Dendritic cell treated with granulocyte-macrophage colony-stimulating factor and Interleukin-4, amounts not matched to agents 40 ng/mL and 50 ng/mL, for 4 days (primary cell): ENCODE measurements at regions not wholly inside any gene's neighbourhood (a gene's known extent, or its start where the extent isn't known, plus 50 kb on each side); places are given as distances from the start of the nearest gene placed in this dataset.

Experiments
- H3K27ac Mint-ChIP-seq: one replicate; pipeline ENCODE4 v1.8.0; 2022; ENCODE audit warnings: mild to moderate bottlenecking, mixed read lengths
- H3K27me3 Mint-ChIP-seq: one replicate; pipeline ENCODE4 v1.8.0; 2022; ENCODE audit warnings: mild to moderate bottlenecking, mixed read lengths
- H3K36me3 Mint-ChIP-seq: one replicate; pipeline ENCODE4 v1.8.0; 2022; ENCODE audit warnings: low read depth, mixed read lengths
- H3K4me1 Mint-ChIP-seq: one replicate; pipeline ENCODE4 v1.8.0; 2022; ENCODE audit warnings: low read depth, mixed read lengths
- H3K4me3 Mint-ChIP-seq: one replicate; pipeline ENCODE4 v1.8.0; 2022; ENCODE audit warnings: mild to moderate bottlenecking, moderate library complexity, mixed read lengths
- H3K9me3 Mint-ChIP-seq: one replicate; pipeline ENCODE4 v1.8.0; 2022; ENCODE audit warnings: mixed read lengths
- intact Hi-C: fragments of 100-400 bp; cut with micrococcal nuclease; formaldehyde crosslinking; loops from one replicate; pipeline ENCODE4 v1.15.0; 2022

GRCh38 chr2:575030-575726 is 102.0 kb downstream of the TMEM18 start:
- no peaks in the 10 kb centered on the region for H3K4me1 Mint-ChIP-seq
- H3K27ac Mint-ChIP-seq, result no peak overlapping the region
- H3K27me3 Mint-ChIP-seq, result no peaks in the 10 kb centered on the region
- intact Hi-C loops, result no loop called here
- no peaks in the 10 kb centered on the region for H3K36me3 Mint-ChIP-seq
- H3K4me3 Mint-ChIP-seq, result no peak overlapping the region
- H3K9me3 Mint-ChIP-seq, result peaks cover 41% of the 10 kb centered on the region

GRCh38 chr2:573805-574392 is 103.3 kb downstream of the TMEM18 start:
- Mint-ChIP-seq H3K4me3 (no peak overlapping the region), H3K27ac (no peak overlapping the region), H3K27me3 (no peaks in the 10 kb centered on the region), H3K4me1 (no peaks in the 10 kb centered on the region), H3K36me3 (no peaks in the 10 kb centered on the region), H3K9me3 (peaks cover 42% of the 10 kb centered on the region)
- intact Hi-C loops, result no loop called here

- Mint-ChIP-seq H3K4me1 (no peaks in the 10 kb centered on the region), H3K9me3 (peaks cover 42% of the 10 kb centered on the region), H3K36me3 (no peaks in the 10 kb centered on the region), H3K27me3 (no peaks in the 10 kb centered on the region), H3K27ac (no peak overlapping the region), H3K4me3 (no peak overlapping the region)
- intact Hi-C loops, result no loop called here
These were observed 104.2 kb downstream of the TMEM18 start for GRCh38 chr2:573025-573424.

- Mint-ChIP-seq H3K36me3 (no peaks in the 10 kb centered on the region), H3K4me1 (no peaks in the 10 kb centered on the region), H3K27ac (no peak overlapping the region), H3K4me3 (no peak overlapping the region), H3K27me3 (no peaks in the 10 kb centered on the region), H3K9me3 (peaks cover 31% of the 10 kb centered on the region)
- intact Hi-C loops, result no loop called here
These were observed 107.5 kb downstream of the TMEM18 start for GRCh38 chr2:569681-570080.

GRCh38 chr2:568639-569235 is 108.5 kb downstream of the TMEM18 start:
- Mint-ChIP-seq H3K27ac (no peak overlapping the region), H3K9me3 (peaks cover 31% of the 10 kb centered on the region), H3K4me3 (no peak overlapping the region), H3K4me1 (no peaks in the 10 kb centered on the region), H3K27me3 (no peaks in the 10 kb centered on the region), H3K36me3 (no peaks in the 10 kb centered on the region)
- intact Hi-C loops, result no loop called here

- H3K27me3 Mint-ChIP-seq, result no peaks in the 10 kb centered on the region
- no peak overlapping the region for H3K4me3 Mint-ChIP-seq
- intact Hi-C loops, result no loop called here
- H3K9me3 Mint-ChIP-seq, result peaks cover 29% of the 10 kb centered on the region
- no peak overlapping the region for H3K27ac Mint-ChIP-seq
- no peaks in the 10 kb centered on the region for H3K4me1 Mint-ChIP-seq
- no peaks in the 10 kb centered on the region for H3K36me3 Mint-ChIP-seq
These were observed 109.2 kb downstream of the TMEM18 start for GRCh38 chr2:567865-568638.

- intact Hi-C loops, result no loop called here
- peaks cover 23% of the 10 kb centered on the region for H3K9me3 Mint-ChIP-seq
- no peaks in the 10 kb centered on the region for H3K36me3 Mint-ChIP-seq
- H3K4me3 Mint-ChIP-seq, result no peak overlapping the region
- H3K4me1 Mint-ChIP-seq, result no peaks in the 10 kb centered on the region
- no peaks in the 10 kb centered on the region for H3K27me3 Mint-ChIP-seq
- no peak overlapping the region for H3K27ac Mint-ChIP-seq
These were observed 109.7 kb downstream of the TMEM18 start for GRCh38 chr2:567496-567864.

- intact Hi-C loops, result no loop called here
These were observed 110.6 kb downstream of the TMEM18 start for GRCh38 chr2:566379-567313.

GRCh38 chr2:564471-565181 is 112.6 kb downstream of the TMEM18 start:
- H3K27me3 Mint-ChIP-seq, result no peaks in the 10 kb centered on the region
- H3K4me3 Mint-ChIP-seq, result no peak overlapping the region
- no peaks in the 10 kb centered on the region for H3K9me3 Mint-ChIP-seq
- no peaks in the 10 kb centered on the region for H3K36me3 Mint-ChIP-seq
- no peaks in the 10 kb centered on the region for H3K4me1 Mint-ChIP-seq
- intact Hi-C loops, result no loop called here
- H3K27ac Mint-ChIP-seq, result no peak overlapping the region

More at GRCh38 chr2:566379-567313, 110.6 kb downstream of the TMEM18 start:
- peaks cover 15% of the 10 kb centered on the region for H3K9me3 Mint-ChIP-seq
- no peak overlapping the region for H3K27ac Mint-ChIP-seq
- no peaks in the 10 kb centered on the region for H3K4me1 Mint-ChIP-seq
- no peaks in the 10 kb centered on the region for H3K27me3 Mint-ChIP-seq
- no peaks in the 10 kb centered on the region for H3K36me3 Mint-ChIP-seq
- no peak overlapping the region for H3K4me3 Mint-ChIP-seq

- H3K9me3 Mint-ChIP-seq, result no peaks in the 10 kb centered on the region
- intact Hi-C loops, result no loop called here
- no peak overlapping the region for H3K27ac Mint-ChIP-seq
- no peaks in the 10 kb centered on the region for H3K4me1 Mint-ChIP-seq
- H3K4me3 Mint-ChIP-seq, result no peak overlapping the region
- H3K36me3 Mint-ChIP-seq, result no peaks in the 10 kb centered on the region
- no peaks in the 10 kb centered on the region for H3K27me3 Mint-ChIP-seq
These were observed 113.7 kb downstream of the TMEM18 start for GRCh38 chr2:563512-563911.

GRCh38 chr2:562391-563364 is 114.5 kb downstream of the TMEM18 start:
- no peaks in the 10 kb centered on the region for H3K9me3 Mint-ChIP-seq
- intact Hi-C loops, result no loop called here
- no peaks in the 10 kb centered on the region for H3K27me3 Mint-ChIP-seq
- no peak overlapping the region for H3K4me3 Mint-ChIP-seq
- H3K36me3 Mint-ChIP-seq, result no peaks in the 10 kb centered on the region
- no peak overlapping the region for H3K27ac Mint-ChIP-seq
- H3K4me1 Mint-ChIP-seq, result no peaks in the 10 kb centered on the region

- Mint-ChIP-seq H3K9me3 (no peaks in the 10 kb centered on the region), H3K36me3 (no peaks in the 10 kb centered on the region), H3K4me1 (no peaks in the 10 kb centered on the region), H3K4me3 (no peak overlapping the region), H3K27ac (no peak overlapping the region), H3K27me3 (no peaks in the 10 kb centered on the region)
- intact Hi-C loops, result no loop called here
These were observed 118.3 kb downstream of the TMEM18 start for GRCh38 chr2:558879-559278.
